Activated CD4-positive, alpha-beta T cell treated with anti-CD3 and anti-CD28 coated beads for 36 hours (primary cell): ENCODE measurements at regions not wholly inside any gene's neighbourhood (a gene's known extent, or its start where the extent isn't known, plus 50 kb on each side); places are given as distances from the start of the nearest gene placed in this dataset.

Source experiments
- ATAC-seq: fragments of 200-7000 bp; cut with Tn5 transposase; one replicate; pipeline ENCODE4 v1.10.0; 2021; ENCODE audit warnings: mild to moderate bottlenecking, moderate library complexity
- CTCF ChIA-PET: fragments of 350-600 bp; sonication (Branson Sonifier 250); formaldehyde crosslinking; loops from one replicate; lab custom pipeline; 2021; ENCODE audit warnings: antibody characterized with exemption; lab: Charles Lee
- POLR2A ChIA-PET: fragments of 350-600 bp; sonication (Branson Sonifier 250); formaldehyde crosslinking; loops from one replicate; lab custom pipeline; 2021; ENCODE audit warnings: antibody characterized with exemption, inconsistent platforms; lab: Charles Lee
- DNase-seq: peaks from one replicate; pipeline ENCODE4 v3.0.0-alpha.2; 2020
- H3K27ac Mint-ChIP-seq: one replicate; pipeline ENCODE4 v1.8.0; 2021; ENCODE audit warnings: mixed read lengths
- H3K27me3 Mint-ChIP-seq: one replicate; pipeline ENCODE4 v1.8.0; 2021; ENCODE audit warnings: mixed read lengths
- H3K36me3 Mint-ChIP-seq: one replicate; pipeline ENCODE4 v1.8.0; 2021; ENCODE audit warnings: low read depth, mixed read lengths
- H3K4me1 Mint-ChIP-seq: one replicate; pipeline ENCODE4 v1.8.0; 2021; ENCODE audit warnings: mixed read lengths
- H3K4me3 Mint-ChIP-seq: one replicate; pipeline ENCODE4 v1.8.0; 2021; ENCODE audit warnings: mild to moderate bottlenecking, moderate library complexity, mixed read lengths
- H3K9me3 Mint-ChIP-seq: one replicate; pipeline ENCODE4 v1.8.0; 2021; ENCODE audit warnings: low read depth, mixed read lengths
- intact Hi-C, 2 experiments: fragments of 100-400 bp; cut with DNase I in 1 of 2; cut with micrococcal nuclease in 1 of 2; formaldehyde crosslinking; loops; one replicate each; pipeline versions ENCODE4 v1.14.2 to v1.15.1; 2022 to 2024; cut with DNase I, micrococcal nuclease

DNA sequence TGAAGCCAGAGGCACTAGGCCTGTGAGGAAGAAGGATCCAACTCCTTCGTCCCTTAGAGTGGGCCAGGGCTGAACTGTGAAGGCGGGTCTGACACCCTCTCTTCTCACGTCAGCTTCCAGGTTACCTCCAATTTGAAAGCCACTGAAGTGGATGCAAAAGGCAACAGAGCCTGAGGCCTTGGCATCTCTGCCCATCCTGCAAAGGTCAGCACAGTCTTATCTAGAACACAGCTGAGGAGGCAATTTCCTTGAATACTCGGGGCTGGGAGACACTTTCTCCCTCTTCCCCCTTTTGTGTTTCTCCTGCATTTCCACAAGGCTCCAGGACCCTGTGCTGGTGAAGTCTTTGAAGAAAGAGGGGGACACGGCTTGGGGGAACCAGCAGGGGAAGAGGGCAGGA, 91.6 kb upstream of the PAX6 start:
- Mint-ChIP-seq H3K27me3 (peaks cover 30% of the 10 kb centered on the region), H3K9me3 (no peaks in the 10 kb centered on the region), H3K4me1 (no peaks in the 10 kb centered on the region), H3K4me3 (no peak overlapping the region), H3K36me3 (no peaks in the 10 kb centered on the region), H3K27ac (no peak overlapping the region)
- intact Hi-C loops = no loop called here
- ATAC-seq (no peak), DNase-seq (no peak)
- CTCF ChIA-PET = no interaction called here
- POLR2A ChIA-PET = no interaction called here

DNA sequence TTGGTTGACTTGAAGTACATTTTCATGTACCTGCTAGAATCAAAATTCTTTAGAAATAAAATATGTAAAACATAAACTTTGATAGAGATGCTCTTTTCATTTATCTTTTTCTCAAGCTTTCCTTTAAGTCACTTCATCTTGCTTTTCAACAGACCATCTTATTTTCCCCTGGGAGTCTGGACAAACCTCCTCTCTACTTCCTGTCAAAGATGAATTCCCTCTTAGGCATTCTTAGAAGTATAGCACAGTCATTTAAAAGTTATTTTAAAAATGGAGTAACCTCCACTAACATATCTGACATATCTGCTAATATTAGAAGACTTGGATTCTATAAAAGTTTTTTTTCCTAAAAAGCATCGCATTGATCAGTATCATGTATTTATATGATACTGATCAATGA, 84.8 kb upstream of the PAX6 start:
- H3K27ac Mint-ChIP-seq = no peak overlapping the region

GRCh38 chr11:31887180-31887579, 76.1 kb upstream of the PAX6 start:
- ChIA-PET POLR2A (no interaction called here), CTCF (no interaction called here)
- ATAC-seq (no peak), DNase-seq (peak; percentile 41)
- Mint-ChIP-seq H3K27ac (no peak overlapping the region), H3K36me3 (no peaks in the 10 kb centered on the region), H3K27me3 (peaks cover 11% of the 10 kb centered on the region), H3K4me3 (no peak overlapping the region), H3K9me3 (no peaks in the 10 kb centered on the region), H3K4me1 (no peaks in the 10 kb centered on the region)
- intact Hi-C loops = no loop called here

More for the DNA sequence above, 84.8 kb upstream of the PAX6 start:
- ATAC-seq = no peak
- DNase-seq = no peak
- Mint-ChIP-seq H3K36me3 (no peaks in the 10 kb centered on the region), H3K9me3 (no peaks in the 10 kb centered on the region), H3K4me1 (no peaks in the 10 kb centered on the region), H3K27me3 (peaks cover 23% of the 10 kb centered on the region), H3K4me3 (no peak overlapping the region)
- ChIA-PET POLR2A (no interaction called here), CTCF (no interaction called here)
- intact Hi-C loops = no loop called here

- intact Hi-C loops = no loop called here
- DNase-seq = no peak
- no peak for ATAC-seq
- Mint-ChIP-seq H3K4me1 (no peaks in the 10 kb centered on the region), H3K9me3 (no peaks in the 10 kb centered on the region), H3K27ac (no peak overlapping the region), H3K4me3 (no peak overlapping the region), H3K36me3 (no peaks in the 10 kb centered on the region), H3K27me3 (peaks cover 18% of the 10 kb centered on the region)
- CTCF ChIA-PET = no interaction called here
- POLR2A ChIA-PET = no interaction called here
Observed at GRCh38 chr11:31884080-31884479, 73.0 kb upstream of the PAX6 start.

DNA sequence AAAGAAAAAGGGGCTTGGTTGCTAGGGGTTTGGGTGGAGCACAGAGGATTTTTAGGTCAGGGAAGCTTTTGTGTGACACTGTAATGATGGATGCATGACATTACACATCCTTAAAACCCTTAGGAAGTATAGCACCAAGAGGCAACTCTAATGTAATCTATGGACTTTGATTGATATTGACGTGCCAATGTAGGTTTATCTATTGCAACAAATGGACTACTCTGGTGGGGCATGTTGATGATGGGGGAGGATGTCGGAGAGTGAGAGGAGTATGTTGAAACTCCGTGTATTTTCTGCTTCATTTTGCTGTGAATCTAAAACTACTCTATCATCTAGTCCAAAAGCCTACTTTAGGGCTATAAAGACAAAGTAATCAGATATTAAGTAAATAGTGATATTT, 72.3 kb upstream of the PAX6 start:
- no peaks in the 10 kb centered on the region for H3K9me3 Mint-ChIP-seq
- H3K36me3 Mint-ChIP-seq = no peaks in the 10 kb centered on the region
- ChIA-PET CTCF (interaction anchor here (0.5 kb wide), 1 partner anchor 400 kb away, joined by 3 read pairs; no protein-coding TSS in a partner anchor), POLR2A (no interaction called here)
- DNase-seq = no peak
- no peak overlapping the region for H3K4me3 Mint-ChIP-seq
- no peaks in the 10 kb centered on the region for H3K4me1 Mint-ChIP-seq
- ATAC-seq = no peak
- no peak overlapping the region for H3K27ac Mint-ChIP-seq
- peaks cover 18% of the 10 kb centered on the region for H3K27me3 Mint-ChIP-seq
- intact Hi-C loops = no loop called here

- H3K27me3 Mint-ChIP-seq = peaks cover 18% of the 10 kb centered on the region
- CTCF ChIA-PET = interaction anchor here (0.5 to 1.0 kb wide), 2 partner anchors 13 to 400 kb away, joined by 3 read pairs; no protein-coding TSS in a partner anchor
- DNase-seq (no peak), ATAC-seq (no peak)
- no peaks in the 10 kb centered on the region for H3K9me3 Mint-ChIP-seq
- no peaks in the 10 kb centered on the region for H3K4me1 Mint-ChIP-seq
- H3K4me3 Mint-ChIP-seq = no peak overlapping the region
- POLR2A ChIA-PET = no interaction called here
- no peak overlapping the region for H3K27ac Mint-ChIP-seq
- H3K36me3 Mint-ChIP-seq = no peaks in the 10 kb centered on the region
- intact Hi-C loops = no loop called here
Observed at GRCh38 chr11:31882951-31883392, 71.8 kb upstream of the PAX6 start.

- Mint-ChIP-seq H3K9me3 (no peaks in the 10 kb centered on the region), H3K4me1 (no peaks in the 10 kb centered on the region), H3K36me3 (no peaks in the 10 kb centered on the region), H3K27ac (no peak overlapping the region), H3K27me3 (peaks cover 18% of the 10 kb centered on the region), H3K4me3 (no peak overlapping the region)
- CTCF ChIA-PET = interaction anchor here (1.0 kb wide), 1 partner anchor 12 kb away, joined by 3 read pairs; no protein-coding TSS in a partner anchor
- POLR2A ChIA-PET = no interaction called here
- intact Hi-C loops = no loop called here
- ATAC-seq (no peak), DNase-seq (no peak)
Observed at GRCh38 chr11:31881825-31882224, 70.7 kb upstream of the PAX6 start.

DNA sequence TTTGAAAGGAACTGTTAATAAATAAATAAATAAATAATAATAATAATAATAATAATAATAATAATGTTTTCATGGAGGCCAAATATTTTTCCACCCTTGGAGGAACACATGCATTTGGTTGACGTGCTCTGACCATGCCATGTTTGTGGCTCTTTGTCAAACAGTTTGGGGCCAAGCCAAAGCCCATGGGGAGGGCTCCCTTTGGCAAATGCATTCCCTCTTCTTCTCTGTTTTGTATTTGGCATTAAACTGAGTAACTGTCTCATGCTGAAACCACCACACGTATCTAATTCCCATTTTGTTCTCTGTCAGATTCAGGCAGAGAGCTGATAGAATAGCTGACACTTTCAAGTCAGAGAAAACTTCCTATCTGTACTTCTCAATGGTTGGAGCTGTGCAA, 68.6 kb upstream of the PAX6 start:
- no peak overlapping the region for H3K4me3 Mint-ChIP-seq
- DNase-seq = no peak
- intact Hi-C loops = no loop called here
- H3K4me1 Mint-ChIP-seq = no peaks in the 10 kb centered on the region
- ATAC-seq = no peak
- peaks cover 19% of the 10 kb centered on the region for H3K27me3 Mint-ChIP-seq
- no peaks in the 10 kb centered on the region for H3K36me3 Mint-ChIP-seq
- ChIA-PET POLR2A (no interaction called here), CTCF (no interaction called here)
- no peak overlapping the region for H3K27ac Mint-ChIP-seq
- H3K9me3 Mint-ChIP-seq = no peaks in the 10 kb centered on the region

DNA sequence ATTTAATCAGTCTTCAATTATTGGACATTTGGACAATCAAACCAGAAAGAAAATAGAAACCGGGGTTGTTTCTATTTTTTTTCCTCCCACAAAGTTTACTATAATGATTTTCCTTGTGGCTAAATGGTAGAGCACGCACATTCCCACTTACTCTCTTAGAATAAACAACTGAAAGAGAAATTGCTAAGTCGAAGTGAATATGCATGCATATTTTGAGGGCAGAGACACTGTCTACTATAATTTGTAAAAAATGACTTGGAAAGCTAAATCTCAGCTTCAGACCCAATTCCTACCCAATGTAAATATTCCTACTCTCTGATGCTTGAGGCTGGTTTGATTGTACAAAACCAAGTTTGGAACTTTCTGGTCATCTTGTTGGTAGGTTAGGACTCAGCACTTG, 66.7 kb upstream of the PAX6 start:
- ChIA-PET POLR2A (no interaction called here), CTCF (interaction anchor here (0.6 to 0.7 kb wide), 2 partner anchors 16 to 496 kb away, joined by 3 to 4 read pairs; no protein-coding TSS in a partner anchor)
- no peaks in the 10 kb centered on the region for H3K9me3 Mint-ChIP-seq
- H3K36me3 Mint-ChIP-seq = no peaks in the 10 kb centered on the region
- no peaks in the 10 kb centered on the region for H3K4me1 Mint-ChIP-seq
- DNase-seq (no peak), ATAC-seq (no peak)
- intact Hi-C loops = no loop called here
- no peak overlapping the region for H3K27ac Mint-ChIP-seq
- peaks cover 18% of the 10 kb centered on the region for H3K27me3 Mint-ChIP-seq
- H3K4me3 Mint-ChIP-seq = no peak overlapping the region

GRCh38 chr11:31877083-31877482, 66.0 kb upstream of the PAX6 start:
- ChIA-PET POLR2A (no interaction called here), CTCF (interaction anchor here (0.7 kb wide), 1 partner anchor 15 kb away, joined by 4 read pairs; no protein-coding TSS in a partner anchor)
- Mint-ChIP-seq H3K27ac (no peak overlapping the region), H3K4me1 (no peaks in the 10 kb centered on the region), H3K36me3 (no peaks in the 10 kb centered on the region), H3K9me3 (no peaks in the 10 kb centered on the region), H3K4me3 (no peak overlapping the region), H3K27me3 (peaks cover 18% of the 10 kb centered on the region)
- ATAC-seq (no peak), DNase-seq (no peak)
- intact Hi-C loops = no loop called here

DNA sequence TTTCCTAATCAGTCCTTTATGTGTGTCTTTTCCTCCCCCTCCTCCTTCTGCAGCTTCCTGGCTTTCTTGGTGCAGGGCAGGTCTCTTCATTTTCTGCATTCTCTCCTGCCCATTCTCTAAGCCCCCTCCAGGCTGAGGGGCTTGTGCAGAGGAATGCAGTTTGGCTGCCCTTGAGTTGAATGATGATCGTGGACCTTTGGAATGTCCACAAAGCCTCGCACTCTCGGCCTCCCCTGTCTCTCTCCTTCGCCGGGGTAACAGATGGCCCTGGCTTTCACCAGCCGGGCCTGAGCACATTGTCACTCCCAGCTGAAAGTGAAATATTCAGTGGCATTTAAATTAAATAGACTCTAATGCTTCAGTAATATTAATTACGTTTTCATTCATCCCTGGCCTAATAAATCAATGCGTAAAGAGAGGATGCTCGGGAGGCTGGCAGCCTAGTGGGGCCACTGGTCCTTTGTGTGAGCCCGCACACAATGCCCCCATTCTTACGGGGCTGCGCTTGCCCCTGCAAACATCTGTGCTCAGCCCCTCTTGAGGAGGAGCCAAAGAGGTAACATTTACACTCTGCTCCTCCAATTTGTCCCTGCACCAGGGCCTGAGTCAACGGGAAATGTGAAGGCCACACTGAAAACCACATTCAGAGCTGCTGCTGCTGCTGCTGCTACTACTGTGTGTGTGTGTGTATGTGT, 64.9 kb upstream of the PAX6 start:
- Mint-ChIP-seq H3K27ac (no peak overlapping the region), H3K36me3 (no peaks in the 10 kb centered on the region), H3K9me3 (no peaks in the 10 kb centered on the region), H3K4me3 (no peak overlapping the region), H3K27me3 (peaks cover 17% of the 10 kb centered on the region), H3K4me1 (no peaks in the 10 kb centered on the region)
- POLR2A ChIA-PET = no interaction called here
- DNase-seq (no peak), ATAC-seq (no peak)
- CTCF ChIA-PET = no interaction called here
- intact Hi-C loops = no loop called here

DNA sequence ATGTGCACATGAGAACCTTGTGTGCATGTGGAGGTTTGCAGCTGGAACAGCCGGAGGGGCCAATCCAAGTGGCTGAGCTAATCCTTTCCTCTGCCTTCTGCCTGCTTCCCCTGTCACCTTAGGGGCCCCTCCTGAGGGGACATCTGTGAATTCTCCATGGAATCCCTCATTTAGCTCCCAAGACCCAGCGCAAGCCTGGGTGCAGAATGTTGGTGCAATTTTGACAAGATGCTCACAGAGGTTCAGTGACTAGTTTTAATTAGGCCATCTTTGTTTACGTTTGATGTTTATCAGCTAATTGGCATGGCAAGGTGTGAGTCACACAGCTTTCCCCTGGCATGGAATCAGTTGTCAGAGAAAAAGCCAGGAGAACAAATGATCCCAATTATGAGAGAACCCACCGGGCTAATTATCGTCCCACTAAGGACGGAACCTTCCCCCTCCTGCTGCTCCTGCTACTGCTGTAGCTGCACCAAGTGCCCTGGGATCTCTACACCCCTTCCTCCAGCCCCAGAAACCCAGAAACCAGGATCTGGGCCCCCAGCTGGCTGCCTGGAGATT, 63.6 kb upstream of the PAX6 start:
- Mint-ChIP-seq H3K4me1 (no peaks in the 10 kb centered on the region), H3K27ac (no peak overlapping the region), H3K9me3 (no peaks in the 10 kb centered on the region), H3K27me3 (peaks cover 14% of the 10 kb centered on the region), H3K36me3 (no peaks in the 10 kb centered on the region), H3K4me3 (no peak overlapping the region)
- DNase-seq (no peak), ATAC-seq (no peak)
- intact Hi-C loops = loop anchor here in 1 of 2 experiments (5.0 kb wide), 2 partner anchors 387 to 767 kb away; no protein-coding TSS in a partner anchor
- ChIA-PET POLR2A (no interaction called here), CTCF (interaction anchor here (0.7 kb wide), 1 partner anchor 111 kb away, joined by 3 read pairs; no protein-coding TSS in a partner anchor)
